ENCODE measurements at regions not wholly inside any gene's neighbourhood (a gene's known extent, or its start where the extent isn't known, plus 50 kb on each side); places are given as distances from the start of the nearest gene placed in this dataset.

DNA sequence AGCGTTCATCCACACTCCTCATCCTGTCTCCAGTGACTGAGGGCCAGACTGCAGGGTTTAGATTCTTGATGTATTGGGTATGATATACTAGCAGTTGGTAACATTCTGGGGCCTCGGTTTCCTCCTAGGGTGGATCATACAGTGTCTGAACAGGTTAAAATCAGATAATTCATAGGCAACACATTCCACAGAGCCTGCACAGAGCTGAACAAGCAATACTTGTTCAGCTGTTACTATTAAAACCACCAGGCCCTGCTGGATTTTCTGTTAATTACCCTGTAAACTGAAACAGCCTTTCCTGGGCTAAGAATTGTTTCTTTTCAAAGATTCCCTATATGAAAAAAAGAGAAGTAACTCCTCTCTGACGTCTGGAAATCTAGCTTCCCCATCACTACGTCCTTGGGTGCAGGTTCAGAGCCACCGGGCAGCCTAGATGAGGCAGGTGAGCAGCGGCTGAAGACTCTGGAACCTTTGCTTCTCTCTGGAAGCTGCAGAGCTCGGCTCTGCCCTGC, 1313.5 kb upstream of the WWC1 start:
- no peak for DNase-seq

DNA sequence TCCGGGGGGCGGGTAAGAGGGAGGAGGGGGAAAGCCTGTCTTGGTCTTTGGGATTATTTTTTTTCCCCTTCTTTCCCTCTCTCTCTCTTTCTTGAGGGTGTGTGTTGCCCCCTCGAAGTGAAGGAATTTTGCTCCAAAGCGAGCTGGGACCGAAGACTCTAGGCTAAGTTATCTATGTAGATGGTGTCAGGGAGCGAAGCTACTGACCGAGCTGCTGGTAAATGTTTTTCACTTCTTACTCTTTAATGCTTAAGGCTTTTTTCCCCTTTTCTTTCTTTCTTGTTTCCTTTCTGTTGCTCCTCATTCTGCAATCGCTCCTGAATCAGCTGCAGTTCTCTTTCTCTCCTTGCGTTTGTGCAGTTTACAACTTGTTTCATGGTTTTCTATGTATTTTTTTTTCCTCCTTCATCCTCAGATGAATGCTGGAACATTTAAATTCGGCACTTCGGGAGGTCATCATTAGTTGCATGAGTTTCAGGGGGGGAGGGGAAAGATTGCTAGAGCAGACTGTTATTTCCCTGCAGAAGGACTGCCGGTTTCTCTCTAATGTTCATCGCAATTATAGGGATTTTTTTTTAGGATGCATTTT, 1312.0 kb upstream of the WWC1 start:
- DNase-seq = no peak

DNA sequence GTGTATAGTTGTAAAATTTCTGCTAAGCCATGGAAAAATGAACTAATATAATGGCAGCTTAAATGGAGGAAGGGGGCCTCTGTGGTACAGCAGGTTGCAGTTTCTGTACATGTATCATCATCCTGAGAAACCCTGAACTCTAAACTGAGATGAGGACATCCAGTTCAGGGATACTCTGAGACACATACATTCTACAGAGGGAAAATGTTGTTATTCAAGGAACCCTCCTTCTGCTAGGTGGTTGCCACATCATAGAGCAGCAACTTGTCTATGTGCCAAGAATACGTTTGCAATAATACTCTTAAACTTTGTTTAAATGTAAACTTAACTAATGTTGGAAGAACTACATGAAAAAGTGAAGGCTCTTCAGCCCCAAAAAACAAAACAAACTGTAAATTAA, 1310.8 kb upstream of the WWC1 start:
- no peak for DNase-seq

DNA sequence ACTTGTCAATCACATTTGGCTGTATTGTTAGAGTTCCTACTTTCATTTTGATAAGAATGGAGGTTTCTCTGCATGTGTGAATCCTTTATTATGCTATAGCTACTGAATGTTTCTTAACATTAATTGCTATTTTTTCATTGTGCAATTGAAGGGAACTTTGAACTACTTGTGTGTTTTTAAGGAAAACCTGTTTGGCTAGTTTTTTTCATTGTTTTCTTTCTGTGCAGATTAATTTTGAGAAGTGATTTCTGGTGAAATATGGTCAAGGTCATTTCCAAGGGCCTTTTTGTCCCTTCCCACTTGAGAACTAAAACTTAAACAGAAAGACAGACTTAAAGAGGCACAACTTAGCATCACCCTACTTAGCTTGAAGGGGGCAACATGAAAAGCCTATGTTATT, 1309.2 kb upstream of the WWC1 start:
- no peak for DNase-seq

DNA sequence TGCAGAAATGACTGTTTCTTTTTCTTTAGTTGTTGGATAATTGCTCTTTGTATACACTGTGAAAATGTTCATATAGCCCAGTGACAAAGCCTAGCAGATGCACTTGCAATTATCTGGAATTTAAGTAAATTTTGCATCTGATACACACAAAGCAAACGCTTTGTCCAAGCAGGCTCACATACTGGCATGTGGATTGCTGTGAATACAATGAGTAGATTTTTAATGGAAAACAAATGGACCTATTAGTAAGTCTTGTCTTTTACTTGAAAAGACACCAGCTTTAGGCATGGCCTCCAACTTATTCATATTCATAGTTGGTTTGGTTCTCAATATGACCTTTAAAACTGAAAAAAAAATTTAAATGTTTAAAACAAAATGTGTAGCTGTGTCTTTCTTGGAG, 1299.8 kb upstream of the WWC1 start:
- DNase-seq = no peak

DNA sequence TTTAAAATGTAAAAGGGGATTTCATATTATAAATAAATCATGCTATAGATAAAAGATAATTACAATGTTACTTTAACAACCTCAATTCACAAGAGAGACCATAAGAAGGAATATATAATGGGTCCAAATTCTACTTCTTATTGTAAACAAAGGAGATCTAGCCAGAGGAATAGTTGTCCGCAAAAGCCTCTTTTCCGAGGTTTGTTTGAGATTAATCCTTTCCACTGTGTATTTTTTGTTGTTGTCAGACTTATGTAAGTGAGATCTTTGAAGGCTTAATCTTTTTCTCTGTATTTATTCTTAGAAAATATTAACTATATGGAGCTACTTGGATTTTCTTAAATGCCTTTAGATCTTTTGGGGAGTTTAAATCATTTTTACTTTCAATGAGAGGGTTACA, 1299.3 kb upstream of the WWC1 start:
- DNase-seq = no peak

DNA sequence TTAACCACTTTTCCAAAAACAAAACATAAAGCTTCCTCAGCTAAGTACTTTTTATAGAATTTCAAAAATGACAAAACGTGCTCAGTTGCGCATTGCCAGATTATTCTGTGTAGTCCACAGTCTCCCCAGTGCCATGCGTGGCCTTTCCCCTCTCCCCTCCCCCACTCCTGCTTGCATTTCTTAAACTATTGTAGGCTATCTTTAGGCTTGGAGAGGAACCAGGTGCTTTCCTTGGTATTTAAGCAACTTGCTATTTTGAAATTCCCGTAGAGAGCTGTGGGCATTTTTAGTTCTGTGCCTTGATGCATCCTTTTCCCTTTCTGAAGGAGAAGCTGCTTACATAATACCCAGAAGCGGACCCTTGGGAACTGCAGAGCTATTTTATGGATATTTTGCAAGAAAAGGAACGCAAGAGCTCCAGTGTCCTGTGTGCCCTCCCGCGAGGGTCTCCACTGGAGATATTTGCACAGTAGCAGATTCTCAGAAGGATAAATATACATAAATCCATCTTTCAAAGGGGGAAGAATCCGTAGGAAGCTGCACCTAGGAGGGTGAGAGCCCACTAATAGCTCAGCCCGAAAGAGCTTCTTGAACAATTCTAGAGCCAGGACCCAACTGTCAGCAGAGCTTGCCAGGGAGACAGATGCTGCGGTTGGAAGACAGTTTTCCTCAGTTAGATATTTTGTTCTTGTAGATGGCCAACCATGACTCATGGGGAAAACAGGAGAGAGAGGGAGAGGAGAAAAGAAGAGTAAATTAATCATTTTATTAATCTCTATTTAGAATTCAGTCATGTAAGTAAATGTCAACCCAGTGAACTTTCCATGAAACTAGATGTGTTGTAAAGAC, 1298.3 kb upstream of the WWC1 start:
- no peak for DNase-seq

DNA sequence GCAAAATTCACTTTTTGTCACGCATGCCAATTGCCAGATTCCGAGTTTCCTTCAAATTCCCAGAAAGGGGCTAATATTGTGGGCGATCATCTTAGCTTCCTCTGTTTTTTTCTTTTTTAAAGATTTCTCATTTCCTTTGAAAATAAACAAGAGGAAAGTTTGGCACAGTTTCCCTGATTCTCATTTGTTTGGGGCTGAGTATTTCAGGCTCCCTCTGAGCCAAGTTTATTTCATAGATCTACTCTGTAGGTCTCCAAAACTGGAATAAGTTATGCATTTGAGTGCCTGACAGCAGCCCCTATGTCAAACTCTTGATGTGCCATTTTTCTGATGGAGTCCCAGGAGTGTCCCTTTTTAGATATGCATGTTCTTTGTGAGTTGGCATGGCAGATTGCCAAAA, 1297.2 kb upstream of the WWC1 start:
- DNase-seq = no peak

DNA sequence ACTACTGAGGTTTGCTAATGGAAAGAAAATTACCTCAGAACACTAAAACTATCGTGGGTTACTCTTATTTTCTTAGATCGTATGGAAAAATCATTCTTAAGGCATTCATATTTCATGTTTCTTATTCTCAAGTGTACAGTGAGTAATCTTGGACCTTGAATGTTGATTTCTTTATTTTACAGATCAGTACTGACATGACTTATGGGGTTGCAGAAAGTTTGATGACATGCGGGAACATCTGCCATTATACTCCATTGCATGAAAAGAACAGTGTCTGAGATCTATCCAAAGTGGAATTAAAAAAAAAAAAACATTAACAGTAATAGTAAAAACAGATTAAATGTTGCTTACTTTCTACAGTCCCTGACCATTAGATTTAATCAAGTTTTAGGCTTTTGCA, 1290.2 kb upstream of the WWC1 start:
- no peak for DNase-seq

DNA sequence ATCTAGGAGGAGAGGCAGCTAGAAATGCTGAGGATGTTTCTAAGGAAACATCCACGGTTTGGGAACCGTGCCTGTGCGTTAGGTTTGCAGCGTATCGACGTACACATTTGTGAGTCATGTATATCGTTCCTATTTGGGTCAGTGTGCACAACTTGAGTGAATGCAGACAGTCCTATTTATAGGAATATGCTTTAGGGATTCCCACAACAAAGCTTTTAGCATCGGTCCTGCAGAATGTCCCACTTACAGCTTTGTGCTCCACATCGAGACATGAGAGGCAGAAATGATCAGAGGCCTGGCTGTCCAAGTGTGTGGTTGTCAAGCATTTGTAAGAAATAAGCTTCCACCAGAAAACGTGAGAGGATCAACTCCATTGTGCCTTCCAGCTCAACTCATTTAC, 1282.7 kb upstream of the WWC1 start:
- no peak for DNase-seq

DNA sequence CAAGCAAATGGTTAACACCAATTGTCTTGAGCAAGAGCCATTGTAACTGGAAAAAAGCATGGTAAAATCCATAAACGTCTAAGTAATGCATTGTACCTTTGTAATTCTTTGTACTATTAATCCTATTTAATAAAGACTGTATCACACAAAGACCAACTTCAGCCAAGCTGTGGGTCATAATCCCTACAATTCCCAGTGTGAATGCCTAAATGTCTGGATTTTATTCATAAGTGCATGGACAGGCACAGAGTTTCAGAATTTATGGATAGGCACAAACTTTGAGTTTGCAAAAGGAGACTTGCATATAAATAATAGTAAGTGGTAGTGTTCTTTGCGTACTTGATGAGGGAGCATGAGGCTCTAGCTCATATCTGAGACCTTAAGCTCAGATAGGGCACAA, 1280.2 kb upstream of the WWC1 start:
- no peak for DNase-seq

DNA sequence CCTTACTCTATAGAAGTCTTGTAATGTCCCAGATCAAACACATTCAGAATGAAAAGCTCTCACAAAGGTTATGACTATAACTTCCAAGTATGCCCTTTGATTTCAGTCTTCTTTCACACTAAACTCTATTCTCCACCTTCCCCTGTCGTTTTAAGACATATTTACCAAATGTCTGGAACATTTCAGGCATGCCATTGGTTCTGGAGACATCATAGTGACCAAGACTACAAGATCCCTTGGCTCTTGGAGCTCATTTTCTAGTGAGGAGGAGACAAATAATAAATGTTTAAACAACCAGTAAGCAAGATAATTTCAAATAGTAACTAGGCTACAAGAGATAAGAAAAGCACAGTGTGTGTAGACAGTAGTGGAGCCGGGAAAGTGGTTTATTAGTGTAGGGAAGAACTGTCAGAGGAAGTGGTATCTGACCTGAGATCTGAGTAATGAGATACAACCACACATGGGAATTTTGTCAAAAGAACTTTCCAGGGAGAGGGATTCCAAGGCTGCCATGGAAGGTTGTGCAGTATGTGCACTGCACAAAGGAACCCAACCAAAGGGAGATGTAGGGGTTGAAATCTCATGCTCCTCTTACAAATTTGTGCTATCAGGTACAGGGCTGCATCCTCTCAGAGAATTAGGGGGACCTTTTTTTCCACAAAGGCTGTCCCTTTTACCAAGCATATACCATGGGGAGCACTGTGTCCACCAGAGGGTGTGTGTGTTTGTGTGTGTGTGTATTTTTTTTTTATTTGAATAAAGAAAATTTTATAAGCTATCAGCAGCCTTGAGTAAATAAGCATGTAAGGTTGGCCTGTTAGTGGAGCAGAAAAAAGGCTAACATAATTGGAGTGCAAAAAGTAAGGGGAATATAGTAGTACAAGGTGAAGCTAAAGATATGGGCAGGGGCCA, 1279.1 kb upstream of the WWC1 start:
- no peak for DNase-seq

DNA sequence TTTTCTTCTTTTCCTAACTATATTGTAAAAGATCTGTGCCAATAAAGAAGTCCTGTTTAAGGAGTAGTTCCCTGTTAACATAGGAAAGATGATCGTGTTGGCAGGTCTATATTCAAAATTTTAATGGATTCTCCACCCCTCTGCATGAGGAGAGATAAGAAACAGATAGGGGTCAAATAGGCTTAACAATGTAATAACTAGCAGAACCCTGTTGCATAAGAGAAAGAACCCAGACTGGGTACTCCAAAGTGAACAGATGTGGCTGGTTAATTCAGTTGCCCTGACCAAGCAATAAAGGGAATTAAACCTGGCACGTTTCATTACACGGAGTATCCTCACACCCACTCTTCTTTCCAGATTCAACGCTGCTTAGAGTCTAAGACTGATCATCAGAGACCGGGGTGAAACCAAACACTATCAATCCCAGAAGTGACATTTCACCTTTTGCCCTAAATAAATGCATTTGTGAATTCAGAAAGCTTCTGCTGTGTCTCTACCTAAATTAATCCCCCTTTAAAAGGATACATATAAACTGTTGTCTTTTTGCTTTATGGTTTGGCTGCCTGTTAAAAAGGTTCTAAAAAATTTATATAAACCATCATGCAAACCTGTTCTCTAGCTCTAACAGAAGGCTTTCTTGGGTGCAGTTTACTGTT, 1276.9 kb upstream of the WWC1 start:
- no peak for DNase-seq

DNA sequence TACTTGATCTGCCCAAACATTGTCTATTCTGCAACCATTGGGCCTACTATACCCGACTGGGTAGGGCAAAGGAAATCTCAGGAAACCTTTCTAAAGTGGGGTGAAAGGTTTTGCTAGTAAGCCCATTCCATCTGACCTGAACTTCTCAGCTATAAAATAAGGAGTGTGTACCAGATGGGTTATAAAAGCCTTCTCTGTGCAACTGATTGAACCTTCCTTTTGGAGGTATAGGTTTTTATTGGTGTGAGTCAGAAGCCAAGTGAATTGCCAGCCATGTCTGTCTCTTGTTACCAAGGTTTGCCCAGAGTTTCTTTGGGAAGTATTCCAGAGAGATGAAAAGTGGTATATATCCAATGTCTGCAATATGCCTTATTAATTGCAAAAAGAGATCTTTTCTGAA, 1271.0 kb upstream of the WWC1 start:
- DNase-seq = no peak

DNA sequence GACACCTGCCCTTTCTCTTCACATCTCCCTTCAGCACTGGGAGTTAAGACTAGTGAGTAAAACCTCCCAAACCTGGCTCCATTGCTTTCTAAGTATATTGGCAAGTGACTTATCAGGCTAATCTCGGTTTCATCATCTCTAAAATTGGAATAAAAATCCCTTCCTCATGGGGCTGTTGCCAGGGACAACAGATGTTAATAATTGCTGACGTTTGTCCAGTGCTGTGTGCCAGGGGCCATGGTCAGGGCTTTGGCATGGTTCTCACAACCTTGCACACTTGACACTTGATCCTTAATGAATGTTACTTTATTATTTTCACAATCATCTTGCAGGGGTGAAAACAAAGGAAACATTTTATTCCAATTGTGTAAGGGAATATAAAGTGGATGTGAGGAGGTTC, 1262.0 kb upstream of the WWC1 start:
- DNase-seq = no peak

DNA sequence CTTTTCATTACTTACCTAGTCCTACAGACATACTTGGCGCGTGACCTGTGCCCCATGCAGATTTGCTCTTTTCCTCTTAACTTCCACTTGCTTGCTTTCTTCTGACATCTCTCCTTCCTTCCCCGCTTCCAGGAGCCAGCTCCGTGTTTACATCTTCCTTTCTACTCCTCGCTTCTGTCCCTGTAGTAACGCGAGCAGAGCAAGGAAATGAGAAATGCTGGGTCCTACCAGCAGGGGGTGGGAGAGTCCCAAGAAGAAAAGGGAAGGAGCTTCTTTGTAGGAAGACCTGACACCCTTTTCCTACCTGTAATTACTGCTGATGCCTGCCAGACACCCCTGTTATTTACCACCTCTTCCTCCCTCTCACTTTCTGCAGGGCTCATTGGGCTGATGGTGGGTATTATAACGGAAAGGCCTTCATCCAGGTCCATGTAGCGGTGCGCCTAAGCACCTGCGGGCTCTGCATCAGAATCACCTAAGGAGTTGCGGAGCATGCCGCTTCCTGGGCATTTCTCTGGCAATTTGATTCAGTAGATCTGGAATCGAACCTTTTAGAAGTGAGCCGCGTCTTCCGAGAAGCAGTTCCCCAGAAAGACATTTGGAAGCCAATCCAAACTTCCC, 1260.8 kb upstream of the WWC1 start:
- no peak for DNase-seq

DNA sequence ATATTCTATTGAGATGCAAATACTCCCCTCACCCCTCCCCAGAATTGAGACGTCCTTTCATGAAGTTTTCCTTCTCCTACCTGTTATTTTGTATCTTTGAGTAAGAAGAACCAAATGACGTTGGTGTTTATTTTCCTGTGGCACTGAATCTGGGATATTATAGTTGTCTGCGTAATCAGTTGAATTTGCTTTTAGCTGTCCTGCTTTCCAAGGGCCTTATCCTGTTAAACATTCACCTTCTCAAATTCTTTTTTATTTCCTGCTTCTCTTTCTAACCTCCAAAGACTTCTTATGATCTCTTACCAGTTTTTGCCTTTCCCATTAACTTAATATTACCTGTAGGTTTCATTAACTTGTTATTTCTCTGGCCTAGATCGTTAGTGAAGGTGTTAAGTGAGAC, 1254.9 kb upstream of the WWC1 start:
- no peak for DNase-seq

DNA sequence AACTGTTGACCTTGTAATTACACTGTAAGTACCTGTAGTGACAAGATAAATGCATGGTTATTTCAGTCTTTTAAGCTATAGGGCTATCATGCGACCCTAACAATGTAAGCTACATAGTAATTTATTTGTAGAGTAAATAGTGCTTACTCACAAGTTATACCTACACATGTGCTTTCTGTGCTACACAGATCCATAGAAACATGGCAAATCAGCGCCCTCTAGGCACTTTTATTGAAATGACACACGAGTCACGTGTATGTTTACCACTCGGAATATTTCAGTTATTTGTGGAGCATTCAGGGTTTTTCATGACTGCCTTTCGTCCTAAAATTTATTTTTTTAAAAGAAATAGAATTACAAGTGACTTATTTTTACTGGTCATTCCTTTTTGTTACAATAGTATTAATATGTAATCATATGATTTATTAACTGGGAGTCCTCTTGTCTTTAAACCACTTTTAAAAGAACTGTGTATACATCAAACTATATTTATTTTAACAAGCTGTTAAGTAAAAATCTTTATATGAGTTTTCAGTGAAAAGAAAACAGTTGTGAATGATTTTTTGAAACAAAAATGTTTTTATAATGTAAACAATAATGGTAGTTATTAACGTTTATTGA, 1242.3 kb upstream of the WWC1 start:
- peak; percentile 33 for DNase-seq

DNA sequence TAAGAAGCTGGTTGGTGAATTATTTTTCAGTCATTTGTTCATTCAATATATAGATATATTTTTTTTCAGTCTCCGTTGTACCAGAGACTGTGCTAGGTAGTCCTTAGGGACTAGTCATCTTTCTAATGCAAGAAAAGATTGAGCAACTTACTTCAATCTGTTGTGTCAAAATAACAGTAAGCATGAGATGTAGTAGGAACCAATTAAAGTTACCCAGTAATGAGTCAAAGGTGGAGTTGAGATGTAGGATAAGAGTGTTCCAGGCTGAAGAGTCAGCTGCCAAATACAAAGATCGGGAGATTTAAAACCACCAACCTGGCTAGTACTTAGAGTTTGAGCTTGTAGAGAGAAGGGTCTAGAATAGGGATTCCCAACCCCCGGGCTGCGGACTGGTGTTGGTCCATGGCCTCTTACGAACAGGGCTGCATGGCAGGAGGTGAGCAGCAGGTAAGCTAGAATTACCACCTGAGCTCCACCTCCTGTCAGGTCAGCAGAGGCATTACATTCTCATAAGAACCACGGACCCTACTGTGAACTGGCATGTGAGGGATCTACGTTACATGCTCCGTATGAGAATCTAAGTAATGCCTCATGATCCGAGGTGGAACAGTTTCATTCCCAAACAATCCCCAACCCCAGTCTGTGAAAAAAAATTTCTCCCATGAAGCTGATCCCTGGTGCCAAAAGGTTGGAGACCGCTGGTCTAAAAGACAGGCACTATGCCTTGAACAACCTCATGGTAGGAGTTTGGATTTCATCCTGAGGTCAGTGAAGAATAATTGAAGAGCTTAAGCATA, 1241.5 kb upstream of the WWC1 start:
- no peak for DNase-seq

DNA sequence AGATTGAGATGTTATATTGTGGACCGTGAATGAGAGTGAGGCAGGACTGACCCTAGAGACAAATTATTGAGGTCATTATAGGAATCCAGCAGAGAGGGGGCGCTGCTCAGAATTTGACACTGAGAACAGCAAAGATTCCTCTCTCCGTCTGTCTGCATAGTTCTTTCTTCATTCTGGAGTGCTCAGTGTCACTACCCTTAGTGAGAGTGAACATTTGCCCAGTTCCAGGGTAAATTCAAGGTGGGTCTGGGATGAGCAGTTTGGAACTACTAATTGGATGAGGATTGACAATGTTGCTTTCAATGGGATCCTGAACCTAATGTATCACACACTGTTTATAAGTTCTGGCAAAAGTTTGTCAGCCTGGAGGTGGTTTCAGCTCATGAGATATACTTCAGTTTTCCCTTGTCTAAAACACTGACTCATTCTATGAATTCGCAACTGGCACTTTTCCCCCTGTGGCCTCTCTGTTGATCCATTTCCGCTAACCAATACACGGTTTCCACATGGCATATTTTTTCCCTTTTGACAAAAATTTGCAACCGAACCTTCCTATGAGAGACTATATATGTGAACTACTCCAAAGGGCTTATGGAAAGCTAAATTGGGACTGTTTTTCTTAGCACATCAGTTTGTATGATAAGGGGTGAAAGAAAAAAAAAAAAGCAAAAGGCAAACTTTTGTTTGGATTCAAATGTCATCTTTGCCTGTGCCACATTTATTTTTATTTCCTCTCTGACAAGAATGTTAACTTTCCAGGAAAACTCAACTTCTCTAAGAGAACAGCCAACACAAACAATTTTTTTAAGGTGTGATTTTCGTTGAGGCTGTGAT, 1240.7 kb upstream of the WWC1 start:
- DNase-seq = no peak

All from activated CD4-positive, alpha-beta T cell treated with anti-CD3 and anti-CD28 coated beads, Interleukin-10, Interleukin-2, amounts not matched to agents 100 ng/mL and 50 ng/mL, durations not matched to agents 16 hours and 8 hours (primary cell).